Breast epithelium (tissue), 4 donors: ENCODE measurements at regions not wholly inside any gene's neighbourhood (a gene's known extent, or its start where the extent isn't known, plus 50 kb on each side); places are given as distances from the start of the nearest gene placed in this dataset.
"Not testable (repeated sequence)": the region's sequence is repeated elsewhere in the genome, so short reads cannot be mapped to it uniquely, and the experiment has no call there.

Experiments
- DNase-seq, 2 donors: peaks; one replicate each; pipeline ENCODE4 v3.0.0-alpha.2; 2019; ENCODE audit warnings: low spot score in 2 of 2
- H3K27ac ChIP-seq, 2 donors: fragments of 200-600 bp; sonication (generic) in 1 of 2; one replicate each; pipeline ENCODE4 v1.5.1; 2016 to 2019; ENCODE audit warnings: mild to moderate bottlenecking in 1 of 2
- H3K27me3 ChIP-seq, 2 donors: fragments of 200-600 bp; sonication (generic) in 1 of 2; one replicate each; pipeline versions ENCODE4 v1.5.1 to v1.6.0; 2017 to 2019; ENCODE audit warnings: control low read depth in 1 of 2, mild to moderate bottlenecking in 1 of 2
- H3K36me3 ChIP-seq: fragments of 200-600 bp; one replicate; pipeline ENCODE4 v1.5.1; 2019
- H3K4me1 ChIP-seq, 2 donors: fragments of 200-600 bp; sonication (generic); one replicate each; pipeline ENCODE4 v1.5.1; 2016 to 2019; ENCODE audit warnings: control low read depth in 1 of 2
- H3K4me3 ChIP-seq, 3 donors: fragments of 200-600 bp; sonication (generic); 1 replicate in 2 of 3; 2 replicates in 1 of 3; pipeline ENCODE4 v1.5.1; 2016 to 2019; ENCODE audit warnings: mild to moderate bottlenecking in 3 of 3, moderate library complexity in 2 of 3
- H3K9me3 ChIP-seq, 2 donors: fragments of 200-600 bp; sonication (generic) in 1 of 2; one replicate each; pipeline ENCODE4 v1.5.1; 2016 to 2019; ENCODE audit warnings: control low read depth in 1 of 2
- CTCF ChIP-seq, 3 donors: fragments of 450-650 bp; IDR thresholded peaks; one replicate each; pipeline ENCODE4 v1.5.1; 2016 to 2017; ENCODE audit warnings: antibody characterized with exemption in 3 of 3, mild to moderate bottlenecking in 3 of 3, moderate library complexity in 3 of 3
- POLR2A ChIP-seq: fragments of 450-650 bp; IDR thresholded peaks from one replicate; pipeline ENCODE4 v1.6.1; 2016; ENCODE audit warnings: antibody characterized with exemption, mild to moderate bottlenecking, moderate library complexity
- POLR2AphosphoS5 ChIP-seq, 3 donors: sonication (generic); formaldehyde crosslinking; IDR thresholded peaks; one replicate each; pipeline ENCODE4 v1.6.1; 2017; ENCODE audit warnings: antibody characterized with exemption in 3 of 3
- intact Hi-C: fragments of 100-400 bp; cut with DNase I; formaldehyde crosslinking; loops from one replicate; pipeline ENCODE4 v1.15.1; 2023; ENCODE audit warnings: low total_unique reads

GRCh38 chr1:93763704-93764365 is 82.2 kb upstream of the BCAR3 start:
- no peaks in the 10 kb centered on the region for H3K27me3 ChIP-seq
- H3K9me3 ChIP-seq = no peaks in the 10 kb centered on the region
- H3K4me1 ChIP-seq = peaks cover 0 to 4% of the 10 kb centered on the region in 2 donors
- H3K4me3 ChIP-seq = no peak overlapping the region
- TF ChIP-seq POLR2AphosphoS5 (IDR thresholded peaks at IDR 0.05) (no peak), POLR2A (no peak), CTCF (IDR thresholded peaks at IDR 0.05) (no peak)
- H3K36me3 ChIP-seq = no peaks in the 10 kb centered on the region
- DNase-seq = no peak
- intact Hi-C loops = no loop called here
- H3K27ac ChIP-seq = no peak overlapping the region

GRCh38 chr1:93758842-93759515 is 77.3 kb upstream of the BCAR3 start:
- DNase-seq = no peak
- TF ChIP-seq CTCF (IDR thresholded peaks at IDR 0.05) (no peak), POLR2AphosphoS5 (IDR thresholded peaks at IDR 0.05) (peak in 1 of 3 donors; percentile 25)
- intact Hi-C loops = no loop called here
- H3K4me3 ChIP-seq = no peak overlapping the region
- no peaks in the 10 kb centered on the region for H3K27me3 ChIP-seq
- H3K9me3 ChIP-seq = no peaks in the 10 kb centered on the region
- H3K27ac ChIP-seq = peak overlapping the region in 1 of 2 donors; percentile 61
- H3K36me3 ChIP-seq = no peaks in the 10 kb centered on the region
- H3K4me1 ChIP-seq = peaks cover 0 to 4% of the 10 kb centered on the region in 2 donors

- intact Hi-C loops = no loop called here
- H3K4me1 ChIP-seq = peaks cover 0 to 4% of the 10 kb centered on the region in 2 donors
- peak overlapping the region in 1 of 2 donors; percentile 19 for H3K27ac ChIP-seq
- DNase-seq = no peak
- no peaks in the 10 kb centered on the region for H3K27me3 ChIP-seq
- no peaks in the 10 kb centered on the region for H3K36me3 ChIP-seq
- TF ChIP-seq POLR2AphosphoS5 (IDR thresholded peaks at IDR 0.05) (no peak), POLR2A (no peak), CTCF (IDR thresholded peaks at IDR 0.05) (no peak)
- H3K9me3 ChIP-seq = no peaks in the 10 kb centered on the region
- no peak overlapping the region for H3K4me3 ChIP-seq
These were observed 75.8 kb upstream of the BCAR3 start for GRCh38 chr1:93757256-93758036.

- peaks cover 0 to 4% of the 10 kb centered on the region in 2 donors for H3K4me1 ChIP-seq
- intact Hi-C loops = no loop called here
- no peaks in the 10 kb centered on the region for H3K36me3 ChIP-seq
- H3K27ac ChIP-seq = peak overlapping the region in 1 of 2 donors; percentile 19
- TF ChIP-seq CTCF (IDR thresholded peaks at IDR 0.05) = no peak
- TF ChIP-seq POLR2A = no peak
- TF ChIP-seq POLR2AphosphoS5 (IDR thresholded peaks at IDR 0.05) = no peak
- no peak for DNase-seq
- no peak overlapping the region for H3K4me3 ChIP-seq
- H3K9me3 ChIP-seq = no peaks in the 10 kb centered on the region
- no peaks in the 10 kb centered on the region for H3K27me3 ChIP-seq
These were observed 75.0 kb upstream of the BCAR3 start for GRCh38 chr1:93756657-93757056.

GRCh38 chr1:93755251-93755715 is 73.6 kb upstream of the BCAR3 start:
- intact Hi-C loops, DNase-seq, H3K9me3 ChIP-seq: not testable (repeated sequence)

More at GRCh38 chr1:93755251-93755715, 73.6 kb upstream of the BCAR3 start:
- not testable (repeated sequence) for H3K36me3 ChIP-seq, H3K4me1 ChIP-seq, H3K27me3 ChIP-seq, H3K4me3 ChIP-seq, H3K27ac ChIP-seq
